Cardiac muscle cell (in vitro differentiated cells and primary cell): ENCODE measurements at regions not wholly inside any gene's neighbourhood (a gene's known extent, or its start where the extent isn't known, plus 50 kb on each side); places are given as distances from the start of the nearest gene placed in this dataset.

Source experiments
- DNase-seq, 2 donors: peaks; one replicate each; pipeline versions ENCODE4 v3.0.0 to v3.0.0-alpha.2; 2010 to 2017; ENCODE audit warnings: low read depth in 1 of 2, low spot score in 1 of 2
- H3K27ac ChIP-seq: fragments of 200-600 bp; sonication (generic); 2 replicates; pipeline ENCODE4 v1.5.1; 2016
- H3K27me3 ChIP-seq: fragments of 200-600 bp; sonication (generic); 2 replicates; pipeline ENCODE4 v1.6.0; 2016; ENCODE audit warnings: control low read depth
- H3K36me3 ChIP-seq: fragments of 200-600 bp; sonication (generic); 2 replicates; pipeline ENCODE4 v1.5.1; 2016; ENCODE audit warnings: control low read depth
- H3K4me1 ChIP-seq: fragments of 200-600 bp; sonication (generic); 2 replicates; pipeline ENCODE4 v1.8.1; 2017; ENCODE audit warnings: low read depth, mild to moderate bottlenecking, mixed run types
- H3K4me3 ChIP-seq: fragments of 200-600 bp; sonication (generic); 2 replicates; pipeline ENCODE4 v1.5.1; 2016; ENCODE audit warnings: mild to moderate bottlenecking
- H3K9me3 ChIP-seq: fragments of 200-600 bp; sonication (generic); 2 replicates; pipeline ENCODE4 v1.5.1; 2017; ENCODE audit warnings: low read depth, mild to moderate bottlenecking, control low read depth
- CTCF ChIP-seq: IDR thresholded peaks from 2 replicates; pipeline ENCODE4 v1.5.1; 2012; ENCODE audit warnings: low read depth, mild to moderate bottlenecking, low read length

- Histone ChIP-seq H3K36me3 (no peaks in the 10 kb centered on the region), H3K4me1 (no peaks in the 10 kb centered on the region), H3K27me3 (no peaks in the 10 kb centered on the region), H3K27ac (no peak overlapping the region), H3K4me3 (no peak overlapping the region), H3K9me3 (no peaks in the 10 kb centered on the region)
- DNase-seq, result peak in 1 of 2 donors; percentile 17
- no peak for TF ChIP-seq CTCF
These were observed 149.4 kb upstream of the CAMK1G start for GRCh38 chr1:209434066-209434465.

- no peaks in the 10 kb centered on the region for H3K4me1 ChIP-seq
- TF ChIP-seq CTCF, result no peak
- no peak for DNase-seq
- H3K4me3 ChIP-seq, result no peak overlapping the region
- H3K27ac ChIP-seq, result no peak overlapping the region
- H3K9me3 ChIP-seq, result no peaks in the 10 kb centered on the region
- H3K36me3 ChIP-seq, result no peaks in the 10 kb centered on the region
- H3K27me3 ChIP-seq, result no peaks in the 10 kb centered on the region
These were observed 148.8 kb upstream of the CAMK1G start for GRCh38 chr1:209434631-209435217.

DNA sequence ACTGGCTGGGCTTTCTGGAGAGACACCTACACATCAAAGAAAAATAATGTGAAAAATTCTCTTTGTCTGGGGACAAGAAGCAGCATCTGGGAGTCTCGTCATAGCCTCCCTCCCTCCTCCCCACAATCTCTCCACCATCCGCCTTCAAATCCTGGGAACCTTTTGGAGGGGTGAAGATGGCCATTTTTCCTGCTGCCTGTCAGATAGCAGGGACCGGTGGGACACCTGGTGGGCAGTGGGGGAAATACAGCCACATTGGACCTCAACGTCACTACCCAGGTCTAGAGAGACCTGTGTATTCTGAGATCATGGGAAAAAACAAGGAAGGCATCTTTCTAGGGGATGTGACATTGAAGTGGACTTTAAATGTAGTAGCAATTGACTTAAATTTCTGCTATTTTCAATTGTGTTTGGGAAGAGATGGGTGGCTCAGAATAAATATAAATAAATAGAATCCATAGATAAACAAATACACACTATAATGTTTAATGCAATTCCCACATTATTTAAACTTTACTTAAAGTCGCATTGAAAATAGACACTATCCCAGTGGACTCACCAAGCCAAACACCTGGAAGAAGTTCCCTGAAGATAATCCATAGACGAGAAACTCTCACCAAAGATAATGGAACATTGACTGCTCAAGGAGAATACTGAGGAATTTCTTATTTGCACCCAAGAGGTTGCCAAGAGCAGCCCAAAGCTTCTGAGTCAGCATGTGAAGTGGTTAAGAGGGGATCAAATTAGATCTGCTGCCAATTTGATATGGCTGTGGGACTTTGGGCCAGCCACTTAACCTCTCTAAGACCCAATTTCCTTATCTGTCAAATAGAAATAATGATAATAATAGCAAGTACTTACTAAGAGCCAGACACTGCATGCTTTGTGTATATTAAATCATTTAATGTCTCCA is 147.6 kb upstream of the CAMK1G start:
- Histone ChIP-seq H3K9me3 (no peaks in the 10 kb centered on the region), H3K27me3 (no peaks in the 10 kb centered on the region), H3K27ac (no peak overlapping the region), H3K36me3 (no peaks in the 10 kb centered on the region), H3K4me3 (no peak overlapping the region), H3K4me1 (no peaks in the 10 kb centered on the region)
- TF ChIP-seq CTCF, result peak; percentile 93
- peak; percentile 80 to 82 for DNase-seq

GRCh38 chr1:209439828-209440227 is 143.7 kb upstream of the CAMK1G start:
- Histone ChIP-seq H3K27ac (no peak overlapping the region), H3K27me3 (no peaks in the 10 kb centered on the region), H3K4me3 (no peak overlapping the region), H3K36me3 (no peaks in the 10 kb centered on the region), H3K9me3 (no peaks in the 10 kb centered on the region), H3K4me1 (no peaks in the 10 kb centered on the region)
- no peak for TF ChIP-seq CTCF
- DNase-seq, result no peak

DNA sequence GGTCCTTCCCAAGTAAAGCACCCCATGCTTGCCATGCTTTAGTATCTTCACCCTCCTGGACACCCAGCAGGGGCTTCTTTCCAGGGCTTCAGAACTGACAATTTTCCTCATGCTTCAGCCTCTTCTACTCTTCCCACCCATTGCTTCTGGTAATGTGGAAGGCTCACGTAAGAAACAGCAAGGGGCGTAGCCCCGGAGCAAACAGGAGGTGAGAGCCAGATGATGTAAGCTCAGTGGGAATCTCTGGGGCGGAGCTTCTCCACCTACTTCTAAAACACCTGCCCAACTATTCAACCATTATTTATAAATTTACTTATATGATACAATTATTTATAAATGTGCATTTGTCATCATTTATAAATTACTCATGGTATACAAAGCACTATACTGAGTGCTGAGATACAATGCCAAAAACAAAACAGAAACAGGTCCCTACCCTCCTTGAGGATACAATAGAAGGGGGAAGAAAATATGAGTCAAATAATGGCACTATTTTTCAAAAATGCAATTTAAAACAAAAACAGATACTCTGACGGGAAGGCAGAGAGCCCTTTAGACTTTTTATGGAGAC is 140.1 kb upstream of the CAMK1G start:
- H3K27ac ChIP-seq, result no peak overlapping the region

More for the DNA sequence above, 140.1 kb upstream of the CAMK1G start:
- Histone ChIP-seq H3K27me3 (no peaks in the 10 kb centered on the region), H3K36me3 (no peaks in the 10 kb centered on the region), H3K4me3 (no peak overlapping the region), H3K4me1 (no peaks in the 10 kb centered on the region), H3K9me3 (no peaks in the 10 kb centered on the region)
- no peak for TF ChIP-seq CTCF
- DNase-seq, result no peak
